OCI-LY3 (cell line): ENCODE measurements at regions not wholly inside any gene's neighbourhood (a gene's known extent, or its start where the extent isn't known, plus 50 kb on each side); places are given as distances from the start of the nearest gene placed in this dataset.

Source experiments
- H2AFZ ChIP-seq: fragments of 200-600, 300-600 bp; shearing (Covaris generic); 2 replicates; pipeline ENCODE4 v1.6.0; 2014; ENCODE audit warnings: antibody characterized with exemption, low read depth, low read length
- H3K27ac ChIP-seq: fragments of 200-600, 300-600 bp; sonication (generic); 2 replicates; pipeline ENCODE4 v1.5.1; 2014; ENCODE audit warnings: mild to moderate bottlenecking, low read length, moderate library complexity, mixed read lengths
- H3K27me3 ChIP-seq: fragments of 200-600, 300-600 bp; sonication (generic); 2 replicates; pipeline ENCODE4 v1.6.1; 2014; ENCODE audit warnings: low read depth, low read length, mixed read lengths
- H3K36me3 ChIP-seq: fragments of 200-600, 300-600 bp; sonication (generic); replicated peaks from 2 replicates; pipeline ENCODE3; 2014; ENCODE audit warnings: low read depth, low read length, mixed read lengths
- H3K4me1 ChIP-seq: fragments of 300-600, 200-600 bp; sonication (generic); 2 replicates; pipeline ENCODE4 v1.6.1; 2014; ENCODE audit warnings: low read length, mixed read lengths
- H3K4me2 ChIP-seq: fragments of 200-600, 300-600 bp; sonication (generic); 2 replicates; pipeline ENCODE4 v1.6.1; 2014; ENCODE audit warnings: low read length, mixed read lengths
- H3K4me3 ChIP-seq: fragments of 300-600, 200-600 bp; sonication (generic); 2 replicates; pipeline ENCODE4 v1.5.1; 2014; ENCODE audit warnings: antibody characterized with exemption, mild to moderate bottlenecking, low read length, moderate library complexity
- H3K79me2 ChIP-seq: fragments of 300-600, 200-600 bp; shearing (Covaris generic); 2 replicates; pipeline ENCODE4 v1.6.1; 2014; ENCODE audit warnings: mild to moderate bottlenecking, low read length, mixed read lengths
- H3K9ac ChIP-seq: fragments of 300-600, 200-600 bp; shearing (Covaris generic); 2 replicates; pipeline ENCODE4 v1.6.0; 2014; ENCODE audit warnings: mild to moderate bottlenecking, low read length, moderate library complexity
- H3K9me3 ChIP-seq: fragments of 200-600, 300-600 bp; shearing (Covaris generic); 2 replicates; pipeline ENCODE4 v1.6.1; 2014; ENCODE audit warnings: low read length, mixed read lengths; ENCODE audit not compliant: insufficient read depth
- H4K20me1 ChIP-seq: fragments of 200-600, 300-600 bp; sonication (generic); 2 replicates; pipeline ENCODE4 v1.6.1; 2016; ENCODE audit warnings: low read length, mixed read lengths; ENCODE audit not compliant: insufficient read depth
- EZH2phosphoT487 ChIP-seq: fragments of 200-600 bp; shearing (Covaris generic); IDR thresholded peaks from 2 replicates; pipeline ENCODE4 v1.6.1; 2018; ENCODE audit warnings: antibody characterized with exemption, mixed run types, low read depth
- TF ChIP-seq, protein P1 (sequence below): fragments of 200-600, 300-600 bp; sonication (generic); IDR thresholded peaks from 2 replicates; pipeline ENCODE4 v1.5.1; 2014; ENCODE audit warnings: antibody characterized with exemption, low read length, low read depth

DNA sequence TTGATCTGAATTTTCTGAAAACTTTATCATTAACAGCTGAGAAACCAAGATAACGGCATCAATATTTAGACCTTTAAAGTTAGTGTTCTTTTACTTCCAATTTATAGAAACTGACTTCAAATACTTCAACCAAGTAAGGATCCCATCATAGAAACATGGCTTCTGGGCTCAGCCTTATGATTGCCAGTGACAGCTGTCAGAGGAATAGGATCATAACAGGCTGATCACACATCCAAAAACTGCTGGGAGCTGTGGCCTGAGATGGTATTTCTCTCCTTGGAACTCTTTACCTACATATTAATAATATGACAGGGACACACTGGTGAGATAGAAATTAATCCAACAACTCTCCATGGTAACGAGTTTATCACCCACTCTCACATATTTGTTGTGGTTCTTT is 448.3 kb upstream of the NMUR2 start:
- TF ChIP-seq EZH2phosphoT487: no peak
- TF ChIP-seq, protein P1, sequence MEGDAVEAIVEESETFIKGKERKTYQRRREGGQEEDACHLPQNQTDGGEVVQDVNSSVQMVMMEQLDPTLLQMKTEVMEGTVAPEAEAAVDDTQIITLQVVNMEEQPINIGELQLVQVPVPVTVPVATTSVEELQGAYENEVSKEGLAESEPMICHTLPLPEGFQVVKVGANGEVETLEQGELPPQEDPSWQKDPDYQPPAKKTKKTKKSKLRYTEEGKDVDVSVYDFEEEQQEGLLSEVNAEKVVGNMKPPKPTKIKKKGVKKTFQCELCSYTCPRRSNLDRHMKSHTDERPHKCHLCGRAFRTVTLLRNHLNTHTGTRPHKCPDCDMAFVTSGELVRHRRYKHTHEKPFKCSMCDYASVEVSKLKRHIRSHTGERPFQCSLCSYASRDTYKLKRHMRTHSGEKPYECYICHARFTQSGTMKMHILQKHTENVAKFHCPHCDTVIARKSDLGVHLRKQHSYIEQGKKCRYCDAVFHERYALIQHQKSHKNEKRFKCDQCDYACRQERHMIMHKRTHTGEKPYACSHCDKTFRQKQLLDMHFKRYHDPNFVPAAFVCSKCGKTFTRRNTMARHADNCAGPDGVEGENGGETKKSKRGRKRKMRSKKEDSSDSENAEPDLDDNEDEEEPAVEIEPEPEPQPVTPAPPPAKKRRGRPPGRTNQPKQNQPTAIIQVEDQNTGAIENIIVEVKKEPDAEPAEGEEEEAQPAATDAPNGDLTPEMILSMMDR: no peak
- Histone ChIP-seq H4K20me1 (no peaks in the 10 kb centered on the region), H3K27ac (no peak overlapping the region), H3K9me3 (no peaks in the 10 kb centered on the region), H2AFZ (no peak overlapping the region), H3K4me1 (no peaks in the 10 kb centered on the region), H3K27me3 (no peaks in the 10 kb centered on the region), H3K36me3 (no peaks in the 10 kb centered on the region), H3K9ac (no peak overlapping the region), H3K4me3 (no peak overlapping the region), H3K4me2 (no peak overlapping the region), H3K79me2 (no peaks in the 10 kb centered on the region)

DNA sequence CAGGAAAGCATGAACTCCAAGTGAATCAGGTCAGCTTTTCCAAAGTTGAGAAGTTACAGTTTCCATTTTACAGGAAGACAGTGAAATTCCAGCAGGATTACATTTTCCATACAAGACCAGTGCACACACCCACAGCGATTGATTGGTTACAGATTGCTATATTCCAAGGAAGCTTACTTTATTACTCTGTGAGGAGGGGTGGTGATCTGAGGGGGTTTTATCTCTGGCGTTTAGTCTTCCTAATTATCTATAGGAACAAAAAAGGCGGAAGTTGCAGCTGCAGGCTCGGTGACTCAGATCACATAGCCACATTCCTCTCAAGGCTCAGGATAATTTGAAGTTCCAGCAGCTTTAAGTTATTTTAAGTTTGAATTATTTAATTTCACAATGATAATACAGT is 450.4 kb upstream of the NMUR2 start:
- Histone ChIP-seq H3K27ac (no peak overlapping the region), H2AFZ (no peak overlapping the region), H3K36me3 (no peaks in the 10 kb centered on the region), H3K9ac (no peak overlapping the region), H3K4me1 (no peaks in the 10 kb centered on the region), H3K4me3 (no peak overlapping the region), H4K20me1 (no peaks in the 10 kb centered on the region), H3K9me3 (no peaks in the 10 kb centered on the region), H3K4me2 (no peak overlapping the region), H3K27me3 (no peaks in the 10 kb centered on the region), H3K79me2 (no peaks in the 10 kb centered on the region)
- TF ChIP-seq EZH2phosphoT487: no peak
- TF ChIP-seq, protein P1: no peak

DNA sequence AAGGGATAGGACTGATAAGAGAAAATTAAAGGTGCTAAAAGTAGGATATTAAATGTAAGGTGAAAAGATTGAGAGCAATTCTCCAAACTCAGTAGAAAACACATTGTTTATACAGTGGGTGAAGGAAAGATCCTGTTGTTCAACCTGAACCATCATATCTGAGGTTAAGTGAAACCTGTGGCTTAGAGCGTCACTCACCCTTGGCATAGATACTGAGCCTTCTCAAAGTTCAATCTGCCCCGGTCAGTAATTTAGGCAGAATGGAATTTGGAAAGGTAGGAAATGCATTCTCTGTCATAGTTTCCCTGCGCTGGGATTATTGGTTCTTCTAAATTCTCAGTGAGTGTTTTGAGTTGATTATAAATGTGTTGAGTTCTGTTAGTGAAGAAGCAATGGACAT is 456.2 kb upstream of the NMUR2 start:
- no peaks in the 10 kb centered on the region for H3K27me3 ChIP-seq
- no peaks in the 10 kb centered on the region for H3K36me3 ChIP-seq
- H2AFZ ChIP-seq: no peak overlapping the region
- no peak overlapping the region for H3K27ac ChIP-seq
- H3K4me1 ChIP-seq: no peaks in the 10 kb centered on the region
- H3K79me2 ChIP-seq: no peaks in the 10 kb centered on the region
- H3K4me2 ChIP-seq: no peak overlapping the region
- no peak overlapping the region for H3K9ac ChIP-seq
- no peaks in the 10 kb centered on the region for H4K20me1 ChIP-seq
- no peak overlapping the region for H3K4me3 ChIP-seq
- H3K9me3 ChIP-seq: no peaks in the 10 kb centered on the region
- no peak for TF ChIP-seq EZH2phosphoT487
- TF ChIP-seq, protein P1: no peak

DNA sequence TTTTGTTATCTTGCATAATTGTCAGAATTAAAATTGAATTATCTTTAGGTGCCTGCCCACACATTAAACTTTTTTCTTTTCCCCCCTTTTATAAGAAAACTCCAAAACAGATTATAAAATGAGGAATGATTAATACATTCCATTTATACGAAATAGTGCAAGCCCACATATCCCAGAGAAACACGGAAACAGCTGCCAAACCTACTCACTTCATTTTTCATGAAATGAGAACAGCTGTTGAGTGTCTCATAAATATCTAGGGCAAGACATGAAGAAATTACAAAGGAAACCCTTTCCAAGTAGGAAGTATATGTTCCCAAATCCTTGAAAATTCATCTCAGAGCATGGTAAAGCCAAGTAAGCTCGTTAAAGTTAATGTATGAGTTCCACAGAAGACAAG is 459.4 kb upstream of the NMUR2 start:
- Histone ChIP-seq H3K4me2 (no peak overlapping the region), H3K4me1 (no peaks in the 10 kb centered on the region), H2AFZ (no peak overlapping the region), H3K9ac (no peak overlapping the region), H3K27me3 (no peaks in the 10 kb centered on the region), H3K4me3 (no peak overlapping the region), H3K9me3 (no peaks in the 10 kb centered on the region), H3K79me2 (no peaks in the 10 kb centered on the region), H4K20me1 (no peaks in the 10 kb centered on the region), H3K27ac (no peak overlapping the region), H3K36me3 (no peaks in the 10 kb centered on the region)
- TF ChIP-seq EZH2phosphoT487: no peak
- TF ChIP-seq, protein P1: no peak
